ENCODE measurements at regions not wholly inside any gene's neighbourhood (a gene's known extent, or its start where the extent isn't known, plus 50 kb on each side); places are given as distances from the start of the nearest gene placed in this dataset.

DNA sequence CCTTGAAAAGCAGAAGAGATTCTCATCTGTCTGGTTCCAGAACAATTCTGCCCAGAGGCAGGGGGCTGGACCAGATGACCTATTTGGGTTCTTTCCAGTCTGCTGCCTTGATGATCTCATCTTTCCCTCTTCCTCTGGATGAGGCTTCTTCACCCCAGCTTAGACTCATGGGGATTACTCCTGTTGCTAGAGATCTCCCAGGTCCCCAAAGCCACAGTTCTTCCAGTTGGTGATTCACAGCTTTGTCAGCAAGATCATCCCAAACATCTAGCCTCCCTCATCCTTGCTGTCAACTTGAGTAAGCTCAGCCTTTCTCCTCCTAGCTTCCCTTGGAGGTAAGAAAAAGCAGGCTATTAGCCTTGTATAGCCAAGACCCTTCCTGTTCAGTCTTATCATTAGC, 64.2 kb upstream of the PJA1 start:
- DNase-seq (ENCODE audit: low read depth), result peak; percentile 53

GRCh38 chrX:69228732-69229131, 63.5 kb upstream of the PJA1 start:
- DNase-seq (ENCODE audit: low read depth), result no peak

DNA sequence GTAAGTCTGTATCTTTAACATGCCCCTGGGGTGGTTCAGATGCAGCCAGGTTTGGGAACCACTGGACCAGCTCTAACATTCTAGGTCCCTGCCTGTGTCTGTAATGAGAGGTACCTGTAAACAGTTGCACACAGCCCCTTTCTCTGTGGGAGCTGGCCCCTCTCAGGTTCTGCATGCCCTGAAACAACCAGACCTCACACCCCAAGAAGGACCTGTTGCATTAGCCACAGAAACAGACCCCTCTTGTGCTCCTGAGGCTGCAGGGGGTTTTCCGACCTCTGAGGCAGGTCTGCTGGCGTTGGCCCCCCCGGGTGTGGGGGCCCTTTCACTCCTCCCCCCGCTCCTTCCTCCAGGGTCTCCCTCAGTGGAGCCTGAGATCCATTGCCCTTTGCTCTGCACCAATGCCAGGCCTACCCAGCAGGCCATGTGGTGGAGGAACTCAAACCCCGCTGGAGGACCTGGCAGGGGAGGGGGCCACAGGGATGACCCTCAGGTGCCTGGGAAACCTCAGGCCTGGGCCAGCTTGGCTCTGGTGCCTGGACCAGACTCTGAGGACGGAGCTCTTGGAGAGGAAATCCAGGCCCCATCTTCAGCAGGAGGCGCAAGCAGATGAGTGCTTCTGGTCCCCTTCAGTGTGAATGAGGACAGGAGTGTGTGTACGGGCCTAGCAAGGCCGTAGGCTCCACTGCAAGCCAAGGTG, 61.4 kb upstream of the PJA1 start:
- no peak for DNase-seq (ENCODE audit: low read depth)

DNA sequence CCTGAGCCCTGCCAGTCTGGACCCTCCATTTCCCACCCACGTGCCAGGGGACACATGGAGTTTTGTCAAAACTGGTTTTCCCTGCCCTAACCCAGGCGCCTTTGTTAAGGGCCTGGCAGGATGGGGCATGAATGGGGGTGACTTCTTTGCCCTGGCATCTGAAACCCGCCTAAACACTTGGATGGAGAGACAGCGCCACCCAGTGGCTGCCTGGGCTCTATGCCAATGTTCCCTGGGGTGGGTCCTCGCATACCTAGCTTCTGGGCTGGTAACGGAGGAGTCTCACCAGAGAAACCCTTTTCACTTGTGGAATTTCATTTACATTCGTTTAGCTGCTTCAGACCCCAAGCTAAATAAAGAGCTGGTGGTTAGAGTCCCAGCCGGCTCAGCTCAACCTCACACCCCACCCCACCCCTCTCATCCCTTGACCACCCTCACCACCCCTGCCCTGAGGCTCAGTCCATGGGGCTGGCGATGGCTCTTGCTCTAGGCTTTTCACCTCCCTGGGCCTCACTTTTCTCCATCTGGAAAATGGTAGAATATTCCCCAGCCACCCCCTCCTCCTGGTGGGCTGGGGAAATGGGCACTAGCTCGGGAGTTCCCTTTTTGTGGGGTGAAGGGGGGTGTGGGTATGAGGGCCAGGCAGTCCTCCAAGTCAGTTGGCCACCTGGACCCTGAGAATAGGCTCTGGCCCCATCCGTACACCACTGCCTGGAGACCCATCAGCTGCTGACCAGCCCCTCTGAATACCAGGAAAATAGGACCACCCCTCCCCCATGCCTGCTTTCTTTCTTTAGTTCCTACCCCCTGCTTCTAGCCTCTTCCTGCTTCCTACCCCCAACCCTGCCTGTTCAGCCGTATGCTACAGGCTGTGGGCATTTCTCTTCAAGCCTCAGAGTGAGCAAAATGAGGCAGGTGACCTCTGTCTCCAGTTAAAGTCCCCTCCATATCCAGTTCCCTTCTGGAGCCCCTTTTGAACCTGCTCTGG, 57.1 kb upstream of the PJA1 start:
- peak; percentile 45 for DNase-seq (ENCODE audit: low read depth)

GRCh38 chrX:69221239-69222102, 56.2 kb upstream of the PJA1 start:
- DNase-seq (ENCODE audit: low read depth), result no peak

DNA sequence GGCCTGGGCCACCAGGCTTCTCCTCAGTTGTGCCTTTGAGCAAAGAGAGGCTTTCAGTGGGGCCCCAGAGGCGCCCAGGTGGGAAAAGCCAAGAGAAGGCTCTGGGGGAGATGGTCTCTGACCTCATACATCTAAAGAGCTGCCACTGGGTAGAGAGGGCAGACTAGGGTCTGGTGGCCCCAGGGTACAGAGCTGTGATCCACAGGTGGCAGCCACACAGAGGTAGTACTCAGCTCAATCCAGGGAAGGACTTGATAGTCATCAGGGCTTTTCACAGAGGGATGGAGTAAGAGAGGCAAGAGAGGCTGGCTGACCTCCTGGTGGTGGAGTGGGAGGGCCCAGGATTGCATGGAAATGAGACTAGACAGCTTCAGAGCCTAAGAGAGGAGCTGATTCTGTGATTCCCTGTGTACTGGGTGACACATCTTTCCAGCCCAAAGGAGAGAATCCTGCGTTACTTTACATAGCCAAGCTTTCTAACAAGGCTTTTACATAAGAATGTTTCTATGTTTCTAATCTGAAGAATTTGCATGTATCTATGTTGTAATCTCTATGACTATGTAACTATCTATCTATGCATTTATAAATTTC, 53.2 kb upstream of the PJA1 start:
- no peak for DNase-seq (ENCODE audit: low read depth)

- DNase-seq (ENCODE audit: low read depth), result no peak
These were observed 51.7 kb upstream of the PJA1 start for GRCh38 chrX:69216911-69217310.

DNA sequence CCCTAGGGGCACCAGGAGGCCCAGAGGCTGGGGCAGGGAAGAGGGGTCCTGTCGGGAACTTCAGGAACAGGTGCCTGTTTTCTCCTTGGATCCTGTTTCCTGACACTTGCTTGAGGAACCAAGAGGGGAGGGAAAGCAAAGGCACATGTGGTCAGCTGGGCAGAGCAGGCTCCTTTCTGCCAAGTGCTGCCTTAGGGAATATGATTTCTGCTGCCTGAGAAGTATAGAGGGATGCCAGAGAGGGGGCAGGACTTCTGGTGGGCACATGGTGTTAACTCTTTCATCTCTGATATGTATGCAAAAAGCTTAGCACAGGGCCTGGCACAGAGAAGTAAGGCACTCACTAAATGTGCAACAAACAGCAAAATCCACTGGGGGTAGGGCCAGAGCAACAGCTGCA, 51.2 kb upstream of the PJA1 start:
- DNase-seq (ENCODE audit: low read depth), result no peak

GRCh38 chrX:69215161-69215875, 50.1 kb upstream of the PJA1 start:
- no peak for DNase-seq (ENCODE audit: low read depth)

Measured in HT1080 (cell line).